SK-N-SH (cell line): ENCODE measurements at regions not wholly inside any gene's neighbourhood (a gene's known extent, or its start where the extent isn't known, plus 50 kb on each side); places are given as distances from the start of the nearest gene placed in this dataset.

Experiments used
- CTCF ChIA-PET: fragments of 300-600, 350-600 bp; formaldehyde crosslinking; extraction: SDS; loops from one replicate; lab custom pipeline; 2021; lab: Yijun Ruan, JAX
- POLR2A ChIA-PET: fragments of 350-600 bp; sonication (Branson Sonifier 250); formaldehyde crosslinking; extraction: SDS; loops from one replicate; lab custom pipeline; 2020; ENCODE audit warnings: antibody characterized with exemption, inconsistent platforms; lab: Yijun Ruan, JAX
- DNase-seq: peaks from one replicate; pipeline ENCODE4 v3.0.0; 2012
- H2AFZ ChIP-seq: fragments of 200-600 bp; sonication (generic); 2 replicates; pipeline ENCODE4 v1.8.1; 2016; ENCODE audit warnings: antibody characterized with exemption, mild to moderate bottlenecking, low read depth
- H3F3A ChIP-seq: fragments of 200-600 bp; sonication (generic); replicated peaks from 2 replicates; pipeline ENCODE3; 2016; ENCODE audit warnings: antibody characterized with exemption, mild to moderate bottlenecking; ENCODE audit not compliant: insufficient read depth
- H3K27ac ChIP-seq, 2 experiments: fragments of 200-500 bp in 1 of 2; fragments of 200-600 bp in 1 of 2; sonication (Bioruptor generic) in 1 of 2; sonication (generic), shearing (Covaris generic) in 1 of 2; 2 replicates each; pipeline versions ENCODE4 v1.5.1 to v1.6.1; 2014 to 2016; ENCODE audit warnings: low read depth in 2 of 2, inconsistent platforms in 1 of 2, low read length in 1 of 2, mild to moderate bottlenecking in 1 of 2, mixed read lengths in 1 of 2
- H3K27me3 ChIP-seq: fragments of 200-600 bp; sonication (generic), shearing (Covaris generic); 2 replicates; pipeline ENCODE4 v1.6.1; 2016; ENCODE audit warnings: mixed run types; ENCODE audit not compliant: insufficient read depth
- H3K36me3 ChIP-seq, 2 experiments: fragments of 200-500 bp in 1 of 2; fragments of 200-600 bp in 1 of 2; sonication (Bioruptor generic) in 1 of 2; sonication (generic) in 1 of 2; replicated peaks in 1 of 2; 2 replicates each; pipeline versions ENCODE3 to v1.5.1; 2014 to 2016; ENCODE audit warnings: low read length in 1 of 2, mild to moderate bottlenecking in 1 of 2; ENCODE audit not compliant: insufficient read depth in 2 of 2, control insufficient read depth in 1 of 2
- H3K4me1 ChIP-seq, 2 experiments: fragments of 200-500 bp in 1 of 2; fragments of 200-600 bp in 1 of 2; sonication (Bioruptor generic) in 1 of 2; sonication (generic), shearing (Covaris generic) in 1 of 2; 2 replicates each; pipeline versions ENCODE4 v1.5.1 to v1.6.1; 2014 to 2016; ENCODE audit warnings: low read depth in 1 of 2, low read length in 1 of 2, mixed run types in 1 of 2; ENCODE audit not compliant: insufficient read depth in 2 of 2, control insufficient read depth in 1 of 2
- H3K4me2 ChIP-seq: fragments of 200-600 bp; sonication (generic), shearing (Covaris generic); 2 replicates; pipeline ENCODE4 v1.6.1; 2017; ENCODE audit warnings: mixed run types
- H3K4me3 ChIP-seq, 2 experiments: fragments of 200-500 bp in 1 of 2; fragments of 200-600 bp in 1 of 2; sonication (Bioruptor generic) in 1 of 2; sonication (generic), shearing (Covaris generic) in 1 of 2; 2 replicates each; pipeline versions ENCODE4 v1.5.1 to v1.8.1; 2014 to 2016; ENCODE audit warnings: low read depth in 2 of 2, inconsistent platforms in 1 of 2, low read length in 1 of 2, mild to moderate bottlenecking in 1 of 2, mixed read lengths in 1 of 2, moderate library complexity in 1 of 2
- H3K79me2 ChIP-seq: fragments of 200-600 bp; sonication (generic); 2 replicates; pipeline ENCODE4 v1.8.1; 2017; ENCODE audit warnings: mild to moderate bottlenecking; ENCODE audit not compliant: insufficient read depth
- H3K9ac ChIP-seq: fragments of 200-600 bp; sonication (generic); 2 replicates; pipeline ENCODE4 v1.6.1; 2017; ENCODE audit warnings: mixed run types
- H3K9me2 ChIP-seq: fragments of 200-600 bp; sonication (generic); 2 replicates; pipeline ENCODE4 v1.6.1; 2017; ENCODE audit warnings: mixed run types
- H3K9me3 ChIP-seq: fragments of 200-600 bp; sonication (generic); 2 replicates; pipeline ENCODE4 v1.6.1; 2017; ENCODE audit warnings: mixed run types, mild to moderate bottlenecking, moderate library complexity
- H4K20me1 ChIP-seq: fragments of 200-600 bp; sonication (generic); 2 replicates; pipeline ENCODE4 v1.6.1; 2017; ENCODE audit warnings: mild to moderate bottlenecking, mixed run types; ENCODE audit not compliant: insufficient read depth
- ELF1 ChIP-seq: IDR thresholded peaks from 2 replicates; pipeline ENCODE4 v1.4.0; 2012
- FOSL2 ChIP-seq: IDR thresholded peaks from 2 replicates; pipeline ENCODE4 v1.4.0; 2012; ENCODE audit warnings: low read depth, mild to moderate bottlenecking, moderate library complexity, borderline replicate concordance
- FOXM1 ChIP-seq: IDR thresholded peaks from 2 replicates; pipeline ENCODE4 v1.4.0; 2012; ENCODE audit warnings: low read depth, mild to moderate bottlenecking
- GABPA ChIP-seq: IDR thresholded peaks from 2 replicates; pipeline ENCODE4 v1.4.0; 2012; ENCODE audit warnings: low read depth, mild to moderate bottlenecking
- GATA2 ChIP-seq: sonication (generic); formaldehyde crosslinking; IDR thresholded peaks from 2 replicates; pipeline ENCODE4 v1.5.0; 2020; ENCODE audit warnings: mild to moderate bottlenecking, missing genetic modification reagents
- IRF3 ChIP-seq: fragments of 150-350 bp; IDR thresholded peaks from 2 replicates; pipeline ENCODE4 v1.6.1; 2016; ENCODE audit warnings: mild to moderate bottlenecking, low read depth, low read length
- JUND ChIP-seq: IDR thresholded peaks from 2 replicates; pipeline ENCODE4 v1.4.0; 2012
- MAX ChIP-seq: IDR thresholded peaks from 2 replicates; pipeline ENCODE4 v1.4.0; 2012; ENCODE audit warnings: low read depth
- MXI1 ChIP-seq: IDR thresholded peaks from 2 replicates; pipeline ENCODE4 v1.6.1; 2012; ENCODE audit warnings: mild to moderate bottlenecking, low read depth, low read length, improper control_type of control experiment
- NFIC ChIP-seq: IDR thresholded peaks from 2 replicates; pipeline ENCODE4 v1.4.0; 2012; ENCODE audit warnings: borderline replicate concordance
- NRF1 ChIP-seq: IDR thresholded peaks from 2 replicates; pipeline ENCODE4 v1.6.1; 2012; ENCODE audit warnings: low read depth, mild to moderate bottlenecking, low read length
- PBX3 ChIP-seq: IDR thresholded peaks from 2 replicates; pipeline ENCODE4; 2012
- RCOR1 ChIP-seq: fragments of 150-350 bp; IDR thresholded peaks from 2 replicates; pipeline ENCODE4 v1.6.1; 2017; ENCODE audit warnings: antibody characterized with exemption, low read length
- RFX5 ChIP-seq: IDR thresholded peaks from 2 replicates; pipeline ENCODE4 v1.6.1; 2012; ENCODE audit warnings: mild to moderate bottlenecking, improper control_type of control experiment, low read length
- RXRA ChIP-seq: IDR thresholded peaks from 2 replicates; pipeline ENCODE4 v1.4.0; 2012; ENCODE audit warnings: low read depth, mild to moderate bottlenecking, borderline replicate concordance
- SIN3A ChIP-seq: IDR thresholded peaks from 2 replicates; pipeline ENCODE4 v1.6.1; 2012; ENCODE audit warnings: low read depth, mild to moderate bottlenecking, low read length, moderate library complexity, borderline replicate concordance
- SMC3 ChIP-seq: IDR thresholded peaks from 2 replicates; pipeline ENCODE4 v1.6.1; 2012; ENCODE audit warnings: low read depth, low read length, improper control_type of control experiment
- TEAD4 ChIP-seq: IDR thresholded peaks from 2 replicates; pipeline ENCODE4 v1.4.0; 2012; ENCODE audit warnings: mild to moderate bottlenecking, borderline replicate concordance; ENCODE audit not compliant: insufficient read depth
- USF1 ChIP-seq: IDR thresholded peaks from 2 replicates; pipeline ENCODE4 v1.4.0; 2012; ENCODE audit warnings: low read depth, borderline replicate concordance
- USF2 ChIP-seq: fragments of 150-350 bp; IDR thresholded peaks from 2 replicates; pipeline ENCODE4 v1.6.1; 2017; ENCODE audit warnings: antibody characterized with exemption, low read length, low read depth, borderline replicate concordance
- WGBS: methylation state at CpG from one replicate; pipeline ENCODE4 v1.1.6; 2017; ENCODE audit warnings: low lambda C conversion rate; 5-methylcytosine and 5-hydroxymethylcytosine counted together

- Histone ChIP-seq H3K9me3 (no peaks in the 10 kb centered on the region), H3F3A (no peaks in the 10 kb centered on the region), H3K27ac (no peak overlapping the region), H3K27me3 (no peaks in the 10 kb centered on the region), H3K9me2 (no peaks in the 10 kb centered on the region), H3K4me1 (no peaks in the 10 kb centered on the region), H2AFZ (no peak overlapping the region), H4K20me1 (no peaks in the 10 kb centered on the region), H3K36me3 (no peaks in the 10 kb centered on the region), H3K4me3 (no peak overlapping the region), H3K4me2 (no peak overlapping the region), H3K9ac (no peak overlapping the region), H3K79me2 (no peaks in the 10 kb centered on the region)
- TF ChIP-seq JUND (no peak), GATA2 (CRISPR knock-in tag) (no peak), USF2 (no peak), ELF1 (no peak), MAX (no peak), PBX3 (no peak), RXRA (no peak), RFX5 (no peak), IRF3 (no peak), GABPA (no peak), MXI1 (no peak), NRF1 (no peak), TEAD4 (no peak), RCOR1 (no peak), USF1 (no peak), FOXM1 (no peak), FOSL2 (no peak), NFIC (no peak), SMC3 (no peak), SIN3A (no peak)
- no peak for DNase-seq
- CTCF ChIA-PET = no interaction called here
- POLR2A ChIA-PET = no interaction called here
- WGBS = 76% methylated on average over 17 of the region's 17 CpGs
Measured at GRCh38 chr11:2083411-2083810, 55.8 kb downstream of the IGF2 start.
